DOHH2 (cell line): ENCODE measurements at regions not wholly inside any gene's neighbourhood (a gene's known extent, or its start where the extent isn't known, plus 50 kb on each side); places are given as distances from the start of the nearest gene placed in this dataset.

Experiments
- H3F3A ChIP-seq: fragments of 200-600 bp; sonication (generic), shearing (Covaris generic); 2 replicates; pipeline ENCODE4 v1.6.0; 2016; ENCODE audit warnings: antibody characterized with exemption, mild to moderate bottlenecking; ENCODE audit not compliant: control insufficient read depth, insufficient read depth
- H3K27ac ChIP-seq: fragments of 200-600 bp; sonication (generic); 2 replicates; pipeline ENCODE4 v1.5.1; 2014; ENCODE audit warnings: low read depth, mild to moderate bottlenecking, low read length, moderate library complexity
- H3K27me3 ChIP-seq: fragments of 200-600 bp; sonication (generic); 2 replicates; pipeline ENCODE4 v1.6.1; 2014; ENCODE audit warnings: mild to moderate bottlenecking, low read length, mixed read lengths; ENCODE audit not compliant: control insufficient read depth
- H3K36me3 ChIP-seq: fragments of 200-600 bp; sonication (generic); 2 replicates; pipeline ENCODE4 v1.6.1; 2014; ENCODE audit warnings: mild to moderate bottlenecking, low read length, moderate library complexity, mixed read lengths; ENCODE audit not compliant: control insufficient read depth
- H3K4me1 ChIP-seq: fragments of 200-600 bp; sonication (generic); 2 replicates; pipeline ENCODE4 v1.6.1; 2014; ENCODE audit warnings: mild to moderate bottlenecking, low read length, mixed read lengths; ENCODE audit not compliant: control insufficient read depth
- H3K4me2 ChIP-seq: fragments of 200-600 bp; sonication (generic); 2 replicates; pipeline ENCODE4 v1.6.0; 2014; ENCODE audit warnings: mild to moderate bottlenecking, low read length, moderate library complexity
- H3K4me3 ChIP-seq: fragments of 200-600 bp; sonication (generic); 2 replicates; pipeline ENCODE4 v1.5.1; 2014; ENCODE audit warnings: mild to moderate bottlenecking, low read length, mixed read lengths
- H3K79me2 ChIP-seq: fragments of 200-600 bp; sonication (generic); 2 replicates; pipeline ENCODE4 v1.6.1; 2014; ENCODE audit warnings: mild to moderate bottlenecking, low read length, mixed read lengths; ENCODE audit not compliant: control insufficient read depth
- H3K9me2 ChIP-seq: fragments of 200-600 bp; sonication (generic); replicated peaks from 2 replicates; pipeline ENCODE4 v1.6.1; 2014; ENCODE audit warnings: mild to moderate bottlenecking, low read length, mixed read lengths; ENCODE audit not compliant: control insufficient read depth
- H3K9me3 ChIP-seq: fragments of 200-600 bp; sonication (generic); 2 replicates; pipeline ENCODE4 v1.6.1; 2014; ENCODE audit warnings: antibody characterized with exemption, low read length, mixed read lengths; ENCODE audit not compliant: control insufficient read depth, insufficient read depth
- H4K20me1 ChIP-seq: fragments of 200-600 bp; sonication (generic); 2 replicates; pipeline ENCODE4 v1.6.0; 2014; ENCODE audit warnings: low read depth, mild to moderate bottlenecking, antibody characterized with exemption, low read length, moderate library complexity; ENCODE audit not compliant: control insufficient read depth, insufficient read depth
- CTCF ChIP-seq: fragments of 200-600 bp; sonication (generic); IDR thresholded peaks from one replicate; pipeline ENCODE4 v1.5.1; 2014; ENCODE audit warnings: antibody characterized with exemption, mild to moderate bottlenecking, low read depth, low read length; ENCODE audit not compliant: poor library complexity, severe bottlenecking
- EZH2phosphoT487 ChIP-seq: fragments of 200-600 bp; sonication (generic); IDR thresholded peaks from 2 replicates; pipeline ENCODE4 v1.6.1; 2017; ENCODE audit warnings: borderline replicate concordance, mild to moderate bottlenecking, antibody characterized with exemption, low read length, moderate library complexity, mixed read lengths

- H3K4me3 ChIP-seq: no peak overlapping the region
- H3K9me2 ChIP-seq: no peaks in the 10 kb centered on the region
- no peaks in the 10 kb centered on the region for H3K4me1 ChIP-seq
- no peaks in the 10 kb centered on the region for H3K79me2 ChIP-seq
- TF ChIP-seq EZH2phosphoT487: no peak
- no peak for TF ChIP-seq CTCF
- H3F3A ChIP-seq: no peaks in the 10 kb centered on the region
- no peak overlapping the region for H3K4me2 ChIP-seq
- H4K20me1 ChIP-seq: no peaks in the 10 kb centered on the region
- H3K27ac ChIP-seq: no peak overlapping the region
- no peaks in the 10 kb centered on the region for H3K36me3 ChIP-seq
- no peaks in the 10 kb centered on the region for H3K9me3 ChIP-seq
- no peaks in the 10 kb centered on the region for H3K27me3 ChIP-seq
Observed at GRCh38 chr20:50374541-50375078, 135.6 kb upstream of the PTPN1 start.

- H3K27ac ChIP-seq: no peak overlapping the region
- H3K4me1 ChIP-seq: no peaks in the 10 kb centered on the region
Observed at GRCh38 chr20:50376179-50376887, 133.8 kb upstream of the PTPN1 start.

GRCh38 chr20:50376888-50377459, 133.2 kb upstream of the PTPN1 start:
- H3K4me2 ChIP-seq: no peak overlapping the region
- no peak overlapping the region for H3K4me3 ChIP-seq
- TF ChIP-seq CTCF (no peak), EZH2phosphoT487 (no peak)
- no peaks in the 10 kb centered on the region for H3K27me3 ChIP-seq
- H3K36me3 ChIP-seq: no peaks in the 10 kb centered on the region
- H3K27ac ChIP-seq: no peak overlapping the region
- H3K9me3 ChIP-seq: no peaks in the 10 kb centered on the region
- no peaks in the 10 kb centered on the region for H3F3A ChIP-seq
- peaks cover under 1% of the 10 kb centered on the region for H3K4me1 ChIP-seq
- H3K9me2 ChIP-seq: no peaks in the 10 kb centered on the region
- no peaks in the 10 kb centered on the region for H3K79me2 ChIP-seq
- H4K20me1 ChIP-seq: no peaks in the 10 kb centered on the region

More at GRCh38 chr20:50376179-50376887, 133.8 kb upstream of the PTPN1 start:
- H3K27me3 ChIP-seq: no peaks in the 10 kb centered on the region
- H3K4me2 ChIP-seq: no peak overlapping the region
- H4K20me1 ChIP-seq: no peaks in the 10 kb centered on the region
- no peak overlapping the region for H3K4me3 ChIP-seq
- no peaks in the 10 kb centered on the region for H3K36me3 ChIP-seq
- H3K9me3 ChIP-seq: no peaks in the 10 kb centered on the region
- no peaks in the 10 kb centered on the region for H3F3A ChIP-seq
- no peaks in the 10 kb centered on the region for H3K79me2 ChIP-seq
- TF ChIP-seq CTCF (no peak), EZH2phosphoT487 (no peak)
- H3K9me2 ChIP-seq: no peaks in the 10 kb centered on the region
